ENCODE measurements at regions not wholly inside any gene's neighbourhood (a gene's known extent, or its start where the extent isn't known, plus 50 kb on each side); places are given as distances from the start of the nearest gene placed in this dataset.

DNA sequence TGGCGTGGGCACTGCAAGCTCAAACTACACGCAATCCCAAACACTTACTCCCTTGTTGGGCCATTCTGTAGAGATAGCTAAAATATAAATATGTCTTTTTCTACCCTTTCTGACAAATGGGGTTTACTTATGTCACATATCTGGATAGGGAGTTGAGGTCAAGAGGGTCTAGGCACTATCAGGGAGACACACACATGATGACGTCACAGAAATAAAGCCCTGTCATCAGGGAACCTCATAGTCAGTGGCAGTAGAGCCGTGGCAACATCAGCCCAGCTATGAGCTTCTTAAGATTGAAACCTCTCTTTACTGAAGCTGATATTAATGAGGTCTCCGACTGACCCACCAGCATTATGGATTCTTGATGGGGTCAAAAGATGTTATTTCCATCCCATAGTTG, 234.6 kb upstream of the CDH7 start:
- Histone ChIP-seq H2AFZ (ENCODE audit: low read depth, low read length, severe bottlenecking) (no peak overlapping the region), H3K79me2 (ENCODE audit: insufficient read depth, low read length) (no peaks in the 10 kb centered on the region), H3K27ac (ENCODE audit: low read depth, low read length) (no peak overlapping the region), H3K9ac (ENCODE audit: low read length) (no peak overlapping the region), H3F3A (ENCODE audit: insufficient read depth) (no peaks in the 10 kb centered on the region), H3K36me3 (ENCODE audit: low read length) (no peaks in the 10 kb centered on the region), H3K4me2 (ENCODE audit: low read depth, low read length, poor library complexity, severe bottlenecking) (no peak overlapping the region), H3K9me2 (replicated peaks; ENCODE audit: insufficient read depth, low read length) (no peaks in the 10 kb centered on the region), H3K4me3 (ENCODE audit: insufficient read depth, low read length, poor library complexity, severe bottlenecking) (no peak overlapping the region), H4K20me1 (ENCODE audit: low read depth, low read length) (no peaks in the 10 kb centered on the region), H3K27me3 (ENCODE audit: low read length) (no peaks in the 10 kb centered on the region), H3K9me3 (ENCODE audit: insufficient read depth, low read length) (no peaks in the 10 kb centered on the region)
- TF ChIP-seq EZH2phosphoT487 (conservative IDR thresholded peaks at IDR 0.05; ENCODE audit: low read length): no peak
- TF ChIP-seq, protein P1, sequence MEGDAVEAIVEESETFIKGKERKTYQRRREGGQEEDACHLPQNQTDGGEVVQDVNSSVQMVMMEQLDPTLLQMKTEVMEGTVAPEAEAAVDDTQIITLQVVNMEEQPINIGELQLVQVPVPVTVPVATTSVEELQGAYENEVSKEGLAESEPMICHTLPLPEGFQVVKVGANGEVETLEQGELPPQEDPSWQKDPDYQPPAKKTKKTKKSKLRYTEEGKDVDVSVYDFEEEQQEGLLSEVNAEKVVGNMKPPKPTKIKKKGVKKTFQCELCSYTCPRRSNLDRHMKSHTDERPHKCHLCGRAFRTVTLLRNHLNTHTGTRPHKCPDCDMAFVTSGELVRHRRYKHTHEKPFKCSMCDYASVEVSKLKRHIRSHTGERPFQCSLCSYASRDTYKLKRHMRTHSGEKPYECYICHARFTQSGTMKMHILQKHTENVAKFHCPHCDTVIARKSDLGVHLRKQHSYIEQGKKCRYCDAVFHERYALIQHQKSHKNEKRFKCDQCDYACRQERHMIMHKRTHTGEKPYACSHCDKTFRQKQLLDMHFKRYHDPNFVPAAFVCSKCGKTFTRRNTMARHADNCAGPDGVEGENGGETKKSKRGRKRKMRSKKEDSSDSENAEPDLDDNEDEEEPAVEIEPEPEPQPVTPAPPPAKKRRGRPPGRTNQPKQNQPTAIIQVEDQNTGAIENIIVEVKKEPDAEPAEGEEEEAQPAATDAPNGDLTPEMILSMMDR (IDR thresholded peaks at IDR 0.05; ENCODE audit: insufficient read depth, low read length, poor library complexity, severe bottlenecking): no peak

DNA sequence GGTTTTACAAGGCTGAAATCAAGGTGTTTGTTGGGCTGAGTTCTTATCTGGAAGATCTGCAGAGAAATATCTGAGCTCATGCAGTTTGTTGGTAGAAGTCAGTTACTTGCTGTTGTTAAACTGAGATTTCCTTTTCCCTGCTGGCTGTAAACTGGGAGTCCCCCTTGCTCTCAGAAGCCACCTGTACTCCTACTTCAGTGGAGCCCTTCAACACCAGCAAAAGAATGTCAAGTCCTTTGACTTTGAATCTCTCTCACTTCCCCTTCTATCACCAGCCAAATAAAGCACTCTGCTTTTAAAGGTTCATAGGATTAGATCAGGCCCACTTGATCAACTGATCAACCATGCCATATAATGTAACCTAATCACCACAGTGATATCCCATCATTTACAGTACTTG, 252.2 kb upstream of the CDH7 start:
- H4K20me1 ChIP-seq (ENCODE audit: low read depth, low read length): no peaks in the 10 kb centered on the region
- H3K9me2 ChIP-seq (replicated peaks; ENCODE audit: insufficient read depth, low read length): no peaks in the 10 kb centered on the region
- TF ChIP-seq, protein P1 (IDR thresholded peaks at IDR 0.05; ENCODE audit: insufficient read depth, low read length, poor library complexity, severe bottlenecking): no peak
- no peak for TF ChIP-seq EZH2phosphoT487 (conservative IDR thresholded peaks at IDR 0.05; ENCODE audit: low read length)
- no peaks in the 10 kb centered on the region for H3K36me3 ChIP-seq (ENCODE audit: low read length)
- no peak overlapping the region for H3K4me2 ChIP-seq (ENCODE audit: low read depth, low read length, poor library complexity, severe bottlenecking)
- H3K4me3 ChIP-seq (ENCODE audit: insufficient read depth, low read length, poor library complexity, severe bottlenecking): no peak overlapping the region
- H3K27ac ChIP-seq (ENCODE audit: low read depth, low read length): no peak overlapping the region
- H3K79me2 ChIP-seq (ENCODE audit: insufficient read depth, low read length): no peaks in the 10 kb centered on the region
- no peak overlapping the region for H3K9ac ChIP-seq (ENCODE audit: low read length)
- no peaks in the 10 kb centered on the region for H3K9me3 ChIP-seq (ENCODE audit: insufficient read depth, low read length)
- H2AFZ ChIP-seq (ENCODE audit: low read depth, low read length, severe bottlenecking): no peak overlapping the region
- H3K27me3 ChIP-seq (ENCODE audit: low read length): no peaks in the 10 kb centered on the region
- no peaks in the 10 kb centered on the region for H3F3A ChIP-seq (ENCODE audit: insufficient read depth)

DNA sequence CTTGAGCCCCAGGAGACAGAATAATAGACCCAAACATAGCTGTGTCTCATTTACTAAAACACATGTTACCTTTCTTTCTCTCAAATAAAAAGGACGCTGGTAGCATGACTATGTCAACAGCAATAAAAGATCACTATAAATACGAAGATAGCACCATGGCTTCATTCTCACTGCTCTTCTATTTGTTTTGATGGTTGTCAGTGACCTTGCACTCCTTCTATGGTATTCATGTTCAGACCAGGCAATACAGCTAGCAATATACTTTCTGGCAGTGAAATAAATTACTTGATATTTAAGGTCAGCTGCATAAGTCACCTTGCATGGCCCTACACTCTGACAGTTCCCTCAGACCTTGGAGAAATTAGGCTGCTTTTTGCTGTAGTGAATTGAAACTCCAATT, 263.2 kb upstream of the CDH7 start:
- no peaks in the 10 kb centered on the region for H3F3A ChIP-seq (ENCODE audit: insufficient read depth)
- H4K20me1 ChIP-seq (ENCODE audit: low read depth, low read length): no peaks in the 10 kb centered on the region
- no peaks in the 10 kb centered on the region for H3K9me2 ChIP-seq (replicated peaks; ENCODE audit: insufficient read depth, low read length)
- no peaks in the 10 kb centered on the region for H3K9me3 ChIP-seq (ENCODE audit: insufficient read depth, low read length)
- H2AFZ ChIP-seq (ENCODE audit: low read depth, low read length, severe bottlenecking): no peak overlapping the region
- no peak overlapping the region for H3K4me3 ChIP-seq (ENCODE audit: insufficient read depth, low read length, poor library complexity, severe bottlenecking)
- no peak overlapping the region for H3K9ac ChIP-seq (ENCODE audit: low read length)
- H3K4me2 ChIP-seq (ENCODE audit: low read depth, low read length, poor library complexity, severe bottlenecking): no peak overlapping the region
- no peak overlapping the region for H3K27ac ChIP-seq (ENCODE audit: low read depth, low read length)
- no peaks in the 10 kb centered on the region for H3K79me2 ChIP-seq (ENCODE audit: insufficient read depth, low read length)
- H3K36me3 ChIP-seq (ENCODE audit: low read length): no peaks in the 10 kb centered on the region
- no peaks in the 10 kb centered on the region for H3K27me3 ChIP-seq (ENCODE audit: low read length)
- TF ChIP-seq EZH2phosphoT487 (conservative IDR thresholded peaks at IDR 0.05; ENCODE audit: low read length): no peak
- TF ChIP-seq, protein P1 (IDR thresholded peaks at IDR 0.05; ENCODE audit: insufficient read depth, low read length, poor library complexity, severe bottlenecking): no peak

DNA sequence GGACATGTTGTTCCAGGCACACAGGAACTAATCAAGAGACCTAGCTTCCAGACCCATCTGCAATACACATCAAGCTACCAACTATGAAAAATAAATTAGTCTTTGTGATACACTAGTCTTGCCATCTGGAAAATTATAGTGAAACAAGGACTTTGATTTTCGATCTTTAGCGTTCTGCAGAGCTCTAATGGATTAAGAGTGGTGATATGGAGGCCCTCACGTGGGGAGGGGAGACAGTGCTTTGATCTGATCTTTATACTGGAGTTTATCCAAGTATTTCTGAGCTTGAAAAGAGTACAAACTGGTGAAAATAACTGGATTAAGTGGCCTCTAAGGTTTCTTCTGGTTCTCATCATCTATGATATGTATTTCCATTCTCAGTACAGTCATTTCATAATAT, 273.4 kb upstream of the CDH7 start:
- H3K9me3 ChIP-seq (ENCODE audit: insufficient read depth, low read length): no peaks in the 10 kb centered on the region
- no peak for TF ChIP-seq EZH2phosphoT487 (conservative IDR thresholded peaks at IDR 0.05; ENCODE audit: low read length)
- TF ChIP-seq, protein P1 (IDR thresholded peaks at IDR 0.05; ENCODE audit: insufficient read depth, low read length, poor library complexity, severe bottlenecking): no peak

More for the DNA sequence above, 273.4 kb upstream of the CDH7 start:
- Histone ChIP-seq H3K9me2 (replicated peaks; ENCODE audit: insufficient read depth, low read length) (no peaks in the 10 kb centered on the region), H3K27me3 (ENCODE audit: low read length) (no peaks in the 10 kb centered on the region), H3K4me2 (ENCODE audit: low read depth, low read length, poor library complexity, severe bottlenecking) (no peak overlapping the region), H3K4me3 (ENCODE audit: insufficient read depth, low read length, poor library complexity, severe bottlenecking) (no peak overlapping the region), H2AFZ (ENCODE audit: low read depth, low read length, severe bottlenecking) (no peak overlapping the region), H3K79me2 (ENCODE audit: insufficient read depth, low read length) (no peaks in the 10 kb centered on the region), H3K36me3 (ENCODE audit: low read length) (no peaks in the 10 kb centered on the region), H3K9ac (ENCODE audit: low read length) (no peak overlapping the region), H4K20me1 (ENCODE audit: low read depth, low read length) (no peaks in the 10 kb centered on the region), H3F3A (ENCODE audit: insufficient read depth) (no peaks in the 10 kb centered on the region), H3K27ac (ENCODE audit: low read depth, low read length) (no peak overlapping the region)

Measured in SU-DHL-6 (cell line).